Karpas-422 (cell line): ENCODE measurements at regions not wholly inside any gene's neighbourhood (a gene's known extent, or its start where the extent isn't known, plus 50 kb on each side); places are given as distances from the start of the nearest gene placed in this dataset.

Source experiments
- DNase-seq: peaks from one replicate; pipeline ENCODE4 v3.0.0-alpha.2; 2015
- H2AFZ ChIP-seq: fragments of 200-600 bp; sonication (generic); 2 replicates; pipeline ENCODE4 v1.6.1; 2014; ENCODE audit warnings: antibody characterized with exemption, low read length, mixed read lengths
- H3K27ac ChIP-seq: fragments of 200-600 bp; sonication (generic); 2 replicates; pipeline ENCODE4 v1.5.1; 2014; ENCODE audit warnings: mild to moderate bottlenecking, low read length, moderate library complexity
- H3K27me3 ChIP-seq: fragments of 200-600 bp; sonication (generic); 2 replicates; pipeline ENCODE4 v1.6.1; 2014; ENCODE audit warnings: low read length, mixed read lengths
- H3K36me3 ChIP-seq: fragments of 200-600 bp; sonication (generic); 2 replicates; pipeline ENCODE4 v1.6.1; 2014; ENCODE audit warnings: low read length, mixed read lengths; ENCODE audit not compliant: insufficient read depth
- H3K4me1 ChIP-seq: fragments of 200-600 bp; sonication (generic); 2 replicates; pipeline ENCODE4 v1.6.1; 2014; ENCODE audit warnings: mild to moderate bottlenecking, low read length, mixed read lengths
- H3K4me2 ChIP-seq: fragments of 200-600 bp; sonication (generic); 2 replicates; pipeline ENCODE4 v1.6.1; 2014; ENCODE audit warnings: low read length, low read depth, mild to moderate bottlenecking; ENCODE audit not compliant: poor library complexity, severe bottlenecking
- H3K4me3 ChIP-seq: fragments of 200-600 bp; sonication (generic); 2 replicates; pipeline ENCODE4 v1.5.1; 2014; ENCODE audit warnings: mild to moderate bottlenecking, antibody characterized with exemption, low read length, mixed read lengths
- H3K79me2 ChIP-seq: fragments of 200-600 bp; sonication (generic); 2 replicates; pipeline ENCODE4 v1.6.1; 2014; ENCODE audit warnings: mild to moderate bottlenecking, low read length, mixed read lengths
- H3K9ac ChIP-seq: fragments of 200-600 bp; sonication (generic); 2 replicates; pipeline ENCODE4 v1.6.0; 2014; ENCODE audit warnings: low read length
- H3K9me2 ChIP-seq: fragments of 200-600 bp; sonication (generic), shearing (Covaris generic); replicated peaks from 2 replicates; pipeline ENCODE4 v1.6.0; 2014; ENCODE audit warnings: mild to moderate bottlenecking, low read length, moderate library complexity; ENCODE audit not compliant: insufficient read depth
- H3K9me3 ChIP-seq: fragments of 300-700, 200-600 bp; sonication (generic); 2 replicates; pipeline ENCODE4 v1.6.1; 2014; ENCODE audit warnings: low read length, mixed read lengths
- H4K20me1 ChIP-seq: fragments of 200-600 bp; sonication (generic); 2 replicates; pipeline ENCODE4 v1.6.1; 2014; ENCODE audit warnings: mild to moderate bottlenecking, antibody characterized with exemption, low read length, low read depth; ENCODE audit not compliant: insufficient read depth

DNA sequence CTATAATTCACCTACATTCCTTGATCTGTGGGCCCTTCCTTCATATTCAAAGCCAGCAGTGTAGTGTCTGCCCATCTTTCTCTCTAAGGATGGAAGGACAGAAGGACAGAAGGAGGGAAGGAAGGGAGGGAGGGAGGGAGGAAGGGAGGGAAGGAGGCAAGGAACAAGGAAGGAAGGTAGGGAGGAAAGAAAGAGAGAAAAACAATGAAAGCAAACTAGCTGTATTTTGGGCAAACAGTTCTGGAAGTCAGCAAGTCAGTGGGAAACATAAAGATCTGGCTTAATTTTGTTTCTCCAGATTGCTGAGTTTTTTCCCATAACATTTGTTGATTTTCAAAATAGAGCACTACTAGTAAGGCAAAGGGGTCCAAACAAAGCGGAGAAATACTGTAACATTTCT, 555.2 kb upstream of the EPHA5 start:
- H3K9me3 ChIP-seq = peaks cover 8% of the 10 kb centered on the region; the same call in 1 of the 2 replicates
- H3K9ac ChIP-seq = no peak overlapping the region
- no peaks in the 10 kb centered on the region for H3K9me2 ChIP-seq
- H3K27ac ChIP-seq = no peak overlapping the region
- H2AFZ ChIP-seq = no peak overlapping the region
- no peaks in the 10 kb centered on the region for H4K20me1 ChIP-seq
- no peak overlapping the region for H3K4me3 ChIP-seq
- no peaks in the 10 kb centered on the region for H3K79me2 ChIP-seq
- H3K36me3 ChIP-seq = no peaks in the 10 kb centered on the region
- H3K4me1 ChIP-seq = no peaks in the 10 kb centered on the region
- no peak overlapping the region for H3K4me2 ChIP-seq
- no peak for DNase-seq
- H3K27me3 ChIP-seq = no peaks in the 10 kb centered on the region

DNA sequence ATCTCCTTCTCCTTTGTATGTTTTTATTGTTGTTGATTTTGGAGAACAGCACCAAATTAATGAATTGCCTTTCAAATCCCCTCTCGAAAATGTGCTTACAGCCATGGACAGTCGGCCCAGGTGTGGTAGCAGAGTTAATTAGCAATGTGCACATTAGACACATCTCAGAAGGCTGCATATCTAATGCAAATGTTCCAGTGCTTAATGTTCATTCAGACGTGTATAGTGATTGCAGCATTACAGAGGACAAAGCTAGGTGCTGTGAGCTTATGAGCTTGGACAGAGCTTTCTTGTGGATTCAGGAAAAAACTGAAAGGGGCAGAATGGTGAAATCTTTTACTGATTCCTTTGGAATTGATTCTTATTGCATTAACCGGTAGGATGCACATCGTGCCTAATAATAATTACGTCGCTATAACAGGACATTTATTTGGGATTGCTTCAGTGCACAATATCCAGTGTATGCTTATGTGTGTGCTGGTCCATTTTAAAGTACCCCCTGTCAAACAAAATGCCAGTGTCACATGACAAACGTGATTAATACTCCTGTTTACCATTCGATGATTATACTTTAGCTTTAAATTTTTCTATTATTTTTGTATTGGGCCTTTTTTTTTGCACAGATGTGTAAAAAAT, 552.9 kb upstream of the EPHA5 start:
- H3K27me3 ChIP-seq = no peaks in the 10 kb centered on the region
- DNase-seq = no peak
- H3K4me3 ChIP-seq = no peak overlapping the region
- H3K9me2 ChIP-seq = no peaks in the 10 kb centered on the region
- no peak overlapping the region for H2AFZ ChIP-seq
- peaks cover 8% of the 10 kb centered on the region; the same call in 1 of the 2 replicates for H3K9me3 ChIP-seq
- no peaks in the 10 kb centered on the region for H3K4me1 ChIP-seq
- no peak overlapping the region for H3K4me2 ChIP-seq
- no peaks in the 10 kb centered on the region for H3K79me2 ChIP-seq
- no peak overlapping the region for H3K27ac ChIP-seq
- H4K20me1 ChIP-seq = no peaks in the 10 kb centered on the region
- no peak overlapping the region for H3K9ac ChIP-seq
- no peaks in the 10 kb centered on the region for H3K36me3 ChIP-seq

DNA sequence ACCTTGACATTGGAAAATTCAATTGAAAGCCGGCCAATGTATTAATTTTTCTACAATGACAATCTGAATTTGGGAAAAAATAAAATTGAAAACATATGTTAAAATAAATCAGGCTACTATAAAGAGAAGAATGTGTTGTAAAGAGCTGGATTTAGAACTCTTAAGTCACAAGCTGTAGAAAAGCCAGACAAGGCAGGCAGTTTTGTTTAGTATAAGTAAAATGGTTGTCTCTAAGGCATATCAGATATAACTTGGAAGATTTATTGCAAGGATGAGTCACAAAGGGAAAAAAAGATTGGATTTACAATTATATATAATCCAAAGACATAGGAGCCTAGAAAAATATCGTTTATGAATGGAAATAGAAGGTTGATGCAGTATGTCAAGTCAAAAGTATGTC, 549.1 kb upstream of the EPHA5 start:
- no peak overlapping the region for H3K27ac ChIP-seq
- H3K4me2 ChIP-seq = no peak overlapping the region
- no peak overlapping the region for H3K9ac ChIP-seq
- no peaks in the 10 kb centered on the region for H3K27me3 ChIP-seq
- no peak for DNase-seq
- H4K20me1 ChIP-seq = no peaks in the 10 kb centered on the region
- H3K4me1 ChIP-seq = no peaks in the 10 kb centered on the region
- no peak overlapping the region for H2AFZ ChIP-seq
- no peak overlapping the region for H3K4me3 ChIP-seq
- peaks cover 10% of the 10 kb centered on the region; the same call in 1 of the 2 replicates for H3K9me3 ChIP-seq
- H3K9me2 ChIP-seq = no peaks in the 10 kb centered on the region
- H3K79me2 ChIP-seq = no peaks in the 10 kb centered on the region
- H3K36me3 ChIP-seq = no peaks in the 10 kb centered on the region

DNA sequence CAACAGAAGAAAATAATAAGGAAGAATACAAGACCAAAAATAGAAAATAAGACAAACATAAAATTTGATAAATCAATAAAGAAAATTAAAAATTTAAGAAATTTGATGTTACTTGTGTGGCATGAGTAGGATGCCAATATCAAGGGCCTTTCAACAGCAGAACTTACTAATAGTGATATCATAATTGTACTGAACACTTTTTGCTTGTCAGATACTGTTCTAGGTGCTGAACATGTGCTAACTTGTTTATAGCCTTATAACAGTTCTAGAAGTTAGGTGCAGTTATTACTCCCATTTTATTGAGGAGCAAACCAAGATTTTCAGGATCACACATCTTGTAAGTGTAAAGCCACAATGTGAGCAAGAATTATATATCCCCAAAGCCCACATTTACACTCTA, 546.0 kb upstream of the EPHA5 start:
- Histone ChIP-seq H3K9me2 (no peaks in the 10 kb centered on the region), H3K27ac (no peak overlapping the region), H3K9ac (no peak overlapping the region), H3K79me2 (no peaks in the 10 kb centered on the region), H3K9me3 (peaks cover 21% of the 10 kb centered on the region), H3K27me3 (no peaks in the 10 kb centered on the region), H3K36me3 (no peaks in the 10 kb centered on the region), H3K4me2 (no peak overlapping the region), H2AFZ (no peak overlapping the region), H3K4me1 (no peaks in the 10 kb centered on the region), H4K20me1 (no peaks in the 10 kb centered on the region), H3K4me3 (no peak overlapping the region)
- no peak for DNase-seq

DNA sequence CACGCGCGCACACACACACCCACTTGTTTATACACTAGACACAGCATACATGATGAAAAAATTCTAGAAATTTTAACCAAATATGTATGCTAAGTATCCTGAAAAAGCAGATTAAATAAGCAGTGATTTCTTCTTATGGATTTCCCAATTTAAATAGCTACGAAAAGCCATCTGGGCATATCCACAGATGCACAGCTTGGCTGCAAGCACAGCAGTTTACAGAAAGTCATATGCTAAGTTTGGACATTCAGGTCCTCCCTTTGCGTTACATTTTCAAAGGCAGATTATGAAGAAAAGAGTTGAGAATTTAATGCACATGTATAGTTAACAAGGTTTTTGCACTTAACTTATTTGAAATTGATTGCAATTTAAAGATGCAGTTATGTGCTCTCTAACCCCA, 542.2 kb upstream of the EPHA5 start:
- peaks cover 32% of the 10 kb centered on the region for H3K9me3 ChIP-seq
- no peaks in the 10 kb centered on the region for H3K4me1 ChIP-seq
- H3K4me3 ChIP-seq = no peak overlapping the region
- DNase-seq = no peak
- no peak overlapping the region for H3K27ac ChIP-seq
- no peaks in the 10 kb centered on the region for H4K20me1 ChIP-seq
- H3K9me2 ChIP-seq = no peaks in the 10 kb centered on the region
- no peak overlapping the region for H3K4me2 ChIP-seq
- no peak overlapping the region for H2AFZ ChIP-seq
- H3K27me3 ChIP-seq = no peaks in the 10 kb centered on the region
- no peaks in the 10 kb centered on the region for H3K36me3 ChIP-seq
- no peaks in the 10 kb centered on the region for H3K79me2 ChIP-seq
- H3K9ac ChIP-seq = no peak overlapping the region

DNA sequence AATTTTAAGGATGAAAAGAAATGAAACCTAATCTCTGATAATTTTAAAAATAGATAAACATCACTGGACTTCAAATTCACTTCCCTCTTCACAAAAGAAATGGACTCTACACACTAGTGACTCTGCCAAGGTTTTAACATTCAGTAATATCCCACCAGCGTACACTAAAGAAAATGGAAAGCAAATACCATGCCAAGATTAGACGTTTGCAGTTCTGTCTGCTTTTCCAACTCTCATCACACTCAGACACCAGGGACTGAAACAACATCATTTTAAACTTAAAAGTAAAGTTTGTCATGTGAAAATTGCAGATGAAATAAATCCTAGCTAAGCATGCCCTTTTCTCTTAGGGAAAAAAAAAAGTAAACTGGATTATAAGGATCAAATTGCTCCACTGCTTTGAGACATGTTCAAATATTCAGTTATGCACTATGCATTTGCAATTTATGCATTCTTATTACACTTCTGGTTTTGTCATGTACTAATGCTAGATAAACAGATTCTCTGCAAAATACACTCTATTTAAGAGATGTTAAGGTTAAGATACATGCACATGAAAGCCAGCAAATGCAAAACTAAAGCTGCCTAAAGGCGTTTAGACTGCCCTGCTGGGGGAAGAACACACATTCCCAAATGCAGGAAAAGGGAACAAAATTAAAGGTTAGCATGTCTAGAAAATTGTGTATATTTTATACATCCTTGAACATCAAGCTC, 534.4 kb upstream of the EPHA5 start:
- no peak for DNase-seq
- Histone ChIP-seq H4K20me1 (no peaks in the 10 kb centered on the region), H2AFZ (no peak overlapping the region)

DNA sequence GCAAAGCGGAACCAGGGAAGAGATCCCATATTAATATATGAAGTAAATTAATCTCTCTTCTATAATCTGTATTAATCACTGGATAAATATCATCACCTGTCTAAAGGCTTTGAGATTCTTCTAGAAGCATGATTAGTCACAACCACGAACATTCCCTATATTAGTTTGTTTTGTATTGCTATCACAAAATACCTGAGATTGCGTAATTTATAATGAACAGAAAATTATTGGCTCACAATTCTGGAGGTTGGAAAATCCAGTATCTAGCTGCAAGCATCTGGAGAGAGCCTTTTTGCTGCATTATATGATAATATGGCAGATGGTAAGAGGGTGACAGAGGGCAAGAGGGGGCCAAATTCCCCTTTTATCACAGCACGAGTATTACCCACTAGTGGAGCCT, 532.6 kb upstream of the EPHA5 start:
- DNase-seq = no peak
- H3K36me3 ChIP-seq = no peaks in the 10 kb centered on the region
- H3K4me1 ChIP-seq = no peaks in the 10 kb centered on the region
- no peak overlapping the region for H3K4me3 ChIP-seq
- H4K20me1 ChIP-seq = no peaks in the 10 kb centered on the region
- no peaks in the 10 kb centered on the region for H3K27me3 ChIP-seq
- no peak overlapping the region for H2AFZ ChIP-seq
- no peaks in the 10 kb centered on the region for H3K79me2 ChIP-seq
- H3K27ac ChIP-seq = no peak overlapping the region
- H3K9me3 ChIP-seq = peaks cover 29% of the 10 kb centered on the region; the same call in 1 of the 2 replicates
- no peak overlapping the region for H3K9ac ChIP-seq
- no peak overlapping the region for H3K4me2 ChIP-seq
- H3K9me2 ChIP-seq = no peaks in the 10 kb centered on the region

More for the DNA sequence above, 534.4 kb upstream of the EPHA5 start:
- Histone ChIP-seq H3K9ac (no peak overlapping the region), H3K36me3 (no peaks in the 10 kb centered on the region), H3K4me3 (no peak overlapping the region), H3K9me3 (peaks cover 32% of the 10 kb centered on the region; the same call in 1 of the 2 replicates), H3K9me2 (no peaks in the 10 kb centered on the region), H3K79me2 (no peaks in the 10 kb centered on the region), H3K4me1 (no peaks in the 10 kb centered on the region), H3K27ac (no peak overlapping the region), H3K4me2 (no peak overlapping the region), H3K27me3 (no peaks in the 10 kb centered on the region)

DNA sequence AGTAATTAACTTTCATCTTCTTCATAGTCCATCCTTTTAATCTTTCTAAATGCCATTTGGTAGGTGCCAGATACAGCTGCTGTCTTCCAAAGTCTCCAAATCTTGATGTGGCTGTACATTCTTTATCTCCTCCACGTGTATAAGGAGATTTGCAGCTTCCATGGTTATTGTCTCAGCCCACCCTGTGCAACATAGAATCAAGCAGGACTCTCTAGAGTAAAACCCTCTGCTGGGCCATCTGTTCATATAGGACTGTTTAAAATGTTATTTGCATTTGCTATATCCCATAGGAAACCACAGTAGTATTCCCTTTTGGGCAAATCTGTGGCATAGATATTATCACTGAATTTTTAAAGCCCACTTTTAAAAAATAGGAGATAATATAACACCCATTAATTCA, 527.2 kb upstream of the EPHA5 start:
- Histone ChIP-seq H3K9me3 (peaks cover 37% of the 10 kb centered on the region; the same call in 1 of the 2 replicates), H2AFZ (no peak overlapping the region), H3K79me2 (no peaks in the 10 kb centered on the region), H3K9me2 (no peaks in the 10 kb centered on the region), H3K27ac (no peak overlapping the region), H4K20me1 (no peaks in the 10 kb centered on the region), H3K4me1 (no peaks in the 10 kb centered on the region), H3K4me2 (no peak overlapping the region), H3K27me3 (no peaks in the 10 kb centered on the region), H3K9ac (no peak overlapping the region), H3K36me3 (no peaks in the 10 kb centered on the region), H3K4me3 (no peak overlapping the region)
- no peak for DNase-seq
